Chondrocyte (in vitro differentiated cells): ENCODE measurements at regions not wholly inside any gene's neighbourhood (a gene's known extent, or its start where the extent isn't known, plus 50 kb on each side); places are given as distances from the start of the nearest gene placed in this dataset.
A peak's percentile ranks its signal among the peaks of the same experiment; 100 is the strongest.

Experiments
- DNase-seq: peaks from one replicate; pipeline ENCODE4 v3.0.0; 2021; ENCODE audit warnings: mixed read lengths, low spot score
- H3K27ac Mint-ChIP-seq: one replicate; pipeline ENCODE4 v1.8.0; 2021; ENCODE audit warnings: mild to moderate bottlenecking, moderate library complexity, mixed read lengths; ENCODE audit not compliant: unreplicated experiment
- H3K27me3 Mint-ChIP-seq: 2 replicates; pipeline ENCODE4 v1.8.0; 2021; ENCODE audit warnings: low read depth, mixed read lengths
- H3K36me3 Mint-ChIP-seq: 2 replicates; pipeline ENCODE4 v1.8.0; 2021; ENCODE audit warnings: low read depth, mixed read lengths
- H3K4me1 Mint-ChIP-seq: 2 replicates; pipeline ENCODE4 v1.8.0; 2021; ENCODE audit warnings: low read depth, mild to moderate bottlenecking, mixed read lengths
- H3K4me3 Mint-ChIP-seq: one replicate; pipeline ENCODE4 v1.8.0; 2021; ENCODE audit warnings: mild to moderate bottlenecking, moderate library complexity, mixed read lengths; ENCODE audit not compliant: unreplicated experiment
- H3K9me3 Mint-ChIP-seq: 2 replicates; pipeline ENCODE4 v1.8.0; 2021; ENCODE audit warnings: low read depth, mixed read lengths
- TF ChIP-seq, protein P1 (sequence below): fragments of 200-600 bp; sonication (generic); IDR thresholded peaks from 2 replicates; pipeline ENCODE4 v1.5.0; 2021; ENCODE audit warnings: antibody characterized with exemption, mild to moderate bottlenecking, moderate library complexity

DNA sequence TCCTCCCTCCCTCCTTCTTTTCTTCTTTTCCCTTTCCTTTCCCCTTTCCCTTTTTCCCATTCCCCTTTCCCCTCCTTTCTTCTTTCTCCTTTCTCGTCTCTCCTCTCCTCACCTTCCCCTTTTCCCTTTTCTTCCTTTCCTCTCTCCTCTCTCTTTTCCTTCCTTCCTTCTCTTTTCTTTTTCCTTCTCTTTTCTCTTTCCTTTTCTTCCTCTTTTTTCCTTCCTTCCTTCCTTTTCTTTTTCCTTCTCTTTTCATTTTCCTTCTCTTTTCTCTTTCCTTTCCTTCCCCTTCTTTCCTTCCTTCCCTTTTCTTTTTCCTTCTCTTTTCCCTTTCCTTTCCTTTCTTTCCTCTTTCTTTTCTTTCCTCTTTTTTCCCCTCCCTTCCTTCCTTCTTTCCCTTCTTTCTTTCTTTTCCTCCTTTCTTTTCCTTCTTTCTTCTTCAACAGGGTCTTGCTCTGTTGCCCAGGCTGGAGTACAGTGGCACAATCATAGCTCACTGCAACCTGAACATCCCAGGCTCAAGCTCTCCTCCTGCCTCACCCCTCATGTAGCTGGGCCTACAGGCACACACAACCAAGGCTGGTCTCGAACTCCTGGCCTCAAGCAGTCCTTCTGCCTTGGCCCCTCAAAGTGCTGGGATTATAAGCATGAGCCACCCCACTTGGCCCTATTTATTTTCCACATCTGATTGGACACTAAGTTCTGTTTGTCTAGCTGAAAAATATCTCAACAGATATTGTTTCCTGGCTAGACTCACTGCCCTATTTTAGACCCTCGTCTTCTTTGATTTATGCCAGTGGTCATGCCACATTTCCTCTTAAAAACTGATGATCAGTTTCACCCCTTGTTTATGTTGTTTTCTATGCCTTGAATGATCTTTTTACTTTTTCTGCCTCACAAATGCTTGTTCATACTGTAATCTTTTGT, 57.1 kb upstream of the MACF1 start:
- Mint-ChIP-seq H3K27ac (peak overlapping the region; percentile 28), H3K4me1 (peaks cover 71% of the 10 kb centered on the region)

DNA sequence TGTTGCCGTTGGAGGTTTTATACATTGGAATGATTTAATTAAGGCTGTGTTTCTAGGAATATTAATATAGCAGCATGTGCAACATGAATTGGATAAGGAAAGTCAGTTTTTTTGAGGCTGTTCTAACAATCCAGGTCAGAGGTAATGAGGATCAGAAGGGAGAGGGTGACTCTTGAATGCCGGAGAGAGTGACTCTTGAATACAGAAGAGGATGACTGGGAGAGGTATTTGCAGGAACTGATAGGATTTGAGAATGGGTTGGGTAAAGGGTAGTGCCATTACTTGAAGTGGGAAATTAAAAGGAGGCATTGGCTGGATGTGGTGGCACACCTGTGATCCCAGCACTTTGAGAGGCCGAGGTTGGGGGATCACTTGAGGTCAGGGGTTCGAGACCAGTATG, 55.6 kb upstream of the MACF1 start:
- no peaks in the 10 kb centered on the region for H3K27me3 Mint-ChIP-seq
- H3K4me1 Mint-ChIP-seq, result peaks cover 72% of the 10 kb centered on the region
- peak overlapping the region; percentile 60 for H3K27ac Mint-ChIP-seq
- DNase-seq, result no peak
- TF ChIP-seq, protein P1, sequence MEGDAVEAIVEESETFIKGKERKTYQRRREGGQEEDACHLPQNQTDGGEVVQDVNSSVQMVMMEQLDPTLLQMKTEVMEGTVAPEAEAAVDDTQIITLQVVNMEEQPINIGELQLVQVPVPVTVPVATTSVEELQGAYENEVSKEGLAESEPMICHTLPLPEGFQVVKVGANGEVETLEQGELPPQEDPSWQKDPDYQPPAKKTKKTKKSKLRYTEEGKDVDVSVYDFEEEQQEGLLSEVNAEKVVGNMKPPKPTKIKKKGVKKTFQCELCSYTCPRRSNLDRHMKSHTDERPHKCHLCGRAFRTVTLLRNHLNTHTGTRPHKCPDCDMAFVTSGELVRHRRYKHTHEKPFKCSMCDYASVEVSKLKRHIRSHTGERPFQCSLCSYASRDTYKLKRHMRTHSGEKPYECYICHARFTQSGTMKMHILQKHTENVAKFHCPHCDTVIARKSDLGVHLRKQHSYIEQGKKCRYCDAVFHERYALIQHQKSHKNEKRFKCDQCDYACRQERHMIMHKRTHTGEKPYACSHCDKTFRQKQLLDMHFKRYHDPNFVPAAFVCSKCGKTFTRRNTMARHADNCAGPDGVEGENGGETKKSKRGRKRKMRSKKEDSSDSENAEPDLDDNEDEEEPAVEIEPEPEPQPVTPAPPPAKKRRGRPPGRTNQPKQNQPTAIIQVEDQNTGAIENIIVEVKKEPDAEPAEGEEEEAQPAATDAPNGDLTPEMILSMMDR, result no peak
- no peaks in the 10 kb centered on the region for H3K9me3 Mint-ChIP-seq
- H3K36me3 Mint-ChIP-seq, result no peaks in the 10 kb centered on the region
- H3K4me3 Mint-ChIP-seq, result no peak overlapping the region

More for the DNA sequence above, 57.1 kb upstream of the MACF1 start:
- no peak for DNase-seq
- Mint-ChIP-seq H3K9me3 (no peaks in the 10 kb centered on the region), H3K36me3 (peaks cover 1% of the 10 kb centered on the region), H3K4me3 (no peak overlapping the region), H3K27me3 (no peaks in the 10 kb centered on the region)
- TF ChIP-seq, protein P1, result no peak

DNA sequence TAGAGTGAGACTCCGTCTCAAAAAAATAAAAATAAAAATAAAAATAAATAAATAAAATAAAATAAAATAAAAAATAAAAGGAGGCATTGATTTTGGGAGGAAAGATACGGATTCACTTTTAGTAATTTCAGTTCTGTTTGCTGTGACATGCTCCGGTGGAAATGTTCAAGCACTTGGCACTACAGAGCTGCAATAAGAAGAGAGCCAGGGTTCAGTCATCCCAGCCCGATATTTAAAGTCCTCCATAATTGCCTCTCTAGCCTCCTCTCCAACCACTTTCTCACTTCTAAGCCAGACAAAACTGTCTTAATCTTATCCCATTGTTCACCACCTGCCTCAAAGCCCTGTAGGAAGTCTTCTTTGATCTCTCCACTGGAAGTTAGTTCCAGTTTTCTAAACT, 55.0 kb upstream of the MACF1 start:
- no peak overlapping the region for H3K4me3 Mint-ChIP-seq
- TF ChIP-seq, protein P1, result no peak
- DNase-seq, result no peak
- no peaks in the 10 kb centered on the region for H3K27me3 Mint-ChIP-seq
- peaks cover under 1% of the 10 kb centered on the region for H3K36me3 Mint-ChIP-seq
- H3K27ac Mint-ChIP-seq, result no peak overlapping the region
- no peaks in the 10 kb centered on the region for H3K9me3 Mint-ChIP-seq
- peaks cover 78% of the 10 kb centered on the region for H3K4me1 Mint-ChIP-seq

DNA sequence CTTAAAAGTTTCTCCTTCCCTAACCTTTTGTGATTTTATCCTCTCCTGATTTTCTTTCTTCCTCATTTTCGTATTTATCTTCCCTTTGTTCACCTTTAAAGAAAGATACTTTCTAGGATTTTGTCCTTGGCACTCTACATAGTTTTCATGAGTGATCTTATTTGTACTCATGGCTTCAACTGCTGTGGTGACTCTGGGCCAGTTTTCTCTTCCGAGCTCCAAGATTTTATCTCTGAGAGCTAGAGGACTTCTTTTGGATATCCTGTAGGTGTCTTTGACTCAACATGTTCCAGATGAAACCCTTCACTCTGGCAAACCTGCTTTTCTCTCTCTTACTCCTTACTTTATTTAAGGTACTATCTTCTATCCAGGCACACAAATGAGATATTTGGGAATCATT, 53.7 kb upstream of the MACF1 start:
- TF ChIP-seq, protein P1, result no peak

DNA sequence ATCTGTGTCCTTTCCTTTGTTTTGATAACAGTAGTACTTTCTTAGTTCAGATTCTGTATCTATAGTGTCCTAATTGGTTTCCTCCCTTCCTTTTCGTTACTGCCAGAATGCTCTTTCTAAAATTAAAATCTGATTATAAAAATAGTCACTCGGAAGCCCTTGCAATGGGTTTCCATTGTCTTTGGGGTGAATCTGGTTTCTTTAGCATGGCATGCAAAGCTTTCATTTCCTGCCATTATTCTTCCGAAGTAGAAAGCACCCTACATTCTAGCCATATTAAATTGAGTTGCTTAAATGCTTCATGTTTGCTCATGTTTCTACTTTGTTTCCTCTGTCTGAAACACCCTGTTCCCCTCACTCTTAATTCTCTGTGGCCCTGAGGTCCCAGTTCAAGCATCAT, 53.2 kb upstream of the MACF1 start:
- H3K36me3 Mint-ChIP-seq, result peaks cover 1% of the 10 kb centered on the region
- no peak overlapping the region for H3K4me3 Mint-ChIP-seq
- TF ChIP-seq, protein P1, result no peak
- H3K9me3 Mint-ChIP-seq, result no peaks in the 10 kb centered on the region
- no peaks in the 10 kb centered on the region for H3K27me3 Mint-ChIP-seq
- no peak for DNase-seq
- H3K27ac Mint-ChIP-seq, result peak overlapping the region; percentile 47
- peaks cover 72% of the 10 kb centered on the region for H3K4me1 Mint-ChIP-seq

More for the DNA sequence above, 53.7 kb upstream of the MACF1 start:
- Mint-ChIP-seq H3K4me3 (no peak overlapping the region), H3K36me3 (peaks cover 1% of the 10 kb centered on the region), H3K27ac (no peak overlapping the region), H3K4me1 (peaks cover 76% of the 10 kb centered on the region), H3K27me3 (no peaks in the 10 kb centered on the region), H3K9me3 (no peaks in the 10 kb centered on the region)
- no peak for DNase-seq
